Mesenchymal stem cell (in vitro differentiated cells and primary cell): ENCODE measurements at regions not wholly inside any gene's neighbourhood (a gene's known extent, or its start where the extent isn't known, plus 50 kb on each side); places are given as distances from the start of the nearest gene placed in this dataset.

Source experiments
- DNase-seq: peaks from one replicate; pipeline ENCODE4 v3.0.0-alpha.2; 2013
- H2AFZ ChIP-seq: one replicate; pipeline ENCODE4 v1.6.1; 2013; ENCODE audit warnings: low read depth, mild to moderate bottlenecking, control low read depth, inconsistent platforms, low read length, moderate library complexity
- H2AK5ac ChIP-seq: 2 replicates; pipeline ENCODE4 v1.6.1; 2013; ENCODE audit warnings: low read length, moderate library complexity, mild to moderate bottlenecking, inconsistent platforms; ENCODE audit not compliant: severe bottlenecking
- H2BK120ac ChIP-seq: one replicate; pipeline ENCODE4 v1.6.1; 2013; ENCODE audit warnings: low read depth, mild to moderate bottlenecking, inconsistent platforms, low read length, moderate library complexity
- H2BK12ac ChIP-seq, 2 experiments: one replicate each; pipeline ENCODE4 v1.6.1; 2013; ENCODE audit warnings: inconsistent platforms in 2 of 2, low read length in 2 of 2, mild to moderate bottlenecking in 2 of 2, moderate library complexity in 2 of 2, control low read depth in 1 of 2
- H2BK15ac ChIP-seq: one replicate; pipeline ENCODE4 v1.6.1; 2013; ENCODE audit warnings: mild to moderate bottlenecking, low read depth, inconsistent platforms; ENCODE audit not compliant: poor library complexity, severe bottlenecking
- H2BK5ac ChIP-seq: 2 replicates; pipeline ENCODE4 v1.6.1; 2013; ENCODE audit warnings: low read depth, mild to moderate bottlenecking, low read length, control low read depth, inconsistent platforms; ENCODE audit not compliant: poor library complexity, severe bottlenecking
- H3K14ac ChIP-seq, 2 experiments: one replicate each; pipeline ENCODE4 v1.6.1; 2013; ENCODE audit warnings: inconsistent platforms in 2 of 2, low read length in 2 of 2, control low read depth in 1 of 2, mild to moderate bottlenecking in 1 of 2, moderate library complexity in 1 of 2
- H3K18ac ChIP-seq, 2 experiments: one replicate each; pipeline ENCODE4 v1.6.1; 2013; ENCODE audit warnings: inconsistent platforms in 2 of 2, low read length in 2 of 2, control low read depth in 1 of 2, low read depth in 1 of 2, mild to moderate bottlenecking in 1 of 2
- H3K23ac ChIP-seq, 2 experiments: one replicate each; pipeline ENCODE4 v1.6.1; 2013; ENCODE audit warnings: inconsistent platforms in 2 of 2, low read length in 2 of 2, mild to moderate bottlenecking in 2 of 2, moderate library complexity in 2 of 2, control low read depth in 1 of 2
- H3K27ac ChIP-seq: 2 replicates; pipeline ENCODE4 v1.5.1; 2013; ENCODE audit warnings: mild to moderate bottlenecking, moderate library complexity, low read length, control low read depth, inconsistent platforms; ENCODE audit not compliant: poor library complexity, severe bottlenecking
- H3K27me3 ChIP-seq, 2 experiments: 2 replicates each; pipeline versions ENCODE4 v1.6.1 to v1.7.0; 2013; ENCODE audit warnings: low read length in 2 of 2, mild to moderate bottlenecking in 2 of 2, moderate library complexity in 2 of 2, control low read depth in 1 of 2, inconsistent platforms in 1 of 2; ENCODE audit not compliant: control insufficient read depth in 1 of 2, insufficient read depth in 1 of 2
- H3K36me3 ChIP-seq, 2 experiments: 2 replicates each; pipeline versions ENCODE4 v1.6.1 to v1.7.0; 2013; ENCODE audit warnings: low read length in 2 of 2, control low read depth in 1 of 2, inconsistent platforms in 1 of 2, low read depth in 1 of 2, mild to moderate bottlenecking in 1 of 2; ENCODE audit not compliant: insufficient read depth in 2 of 2, control insufficient read depth in 1 of 2
- H3K4ac ChIP-seq, 2 experiments: one replicate each; pipeline ENCODE4 v1.6.1; 2013; ENCODE audit warnings: inconsistent platforms in 2 of 2, low read length in 2 of 2, mild to moderate bottlenecking in 2 of 2, moderate library complexity in 2 of 2, control low read depth in 1 of 2, low read depth in 1 of 2
- H3K4me1 ChIP-seq: 2 replicates; pipeline ENCODE4 v1.6.1; 2013; ENCODE audit warnings: low read depth, low read length, control low read depth; ENCODE audit not compliant: control insufficient read depth, insufficient read depth
- H3K4me2 ChIP-seq: 2 replicates; pipeline ENCODE4 v1.6.1; 2013; ENCODE audit warnings: low read length, mild to moderate bottlenecking, inconsistent platforms; ENCODE audit not compliant: poor library complexity, severe bottlenecking
- H3K4me3 ChIP-seq, 2 experiments: 2 replicates each; pipeline versions ENCODE4 v1.5.1 to v1.7.0; 2013; ENCODE audit warnings: low read length in 2 of 2, mild to moderate bottlenecking in 2 of 2, control low read depth in 1 of 2, low read depth in 1 of 2; ENCODE audit not compliant: insufficient read depth in 1 of 2
- H3K79me1 ChIP-seq: replicated peaks from 2 replicates; pipeline ENCODE4 v1.6.1; 2013; ENCODE audit warnings: mild to moderate bottlenecking, control low read depth, low read length, inconsistent platforms; ENCODE audit not compliant: poor library complexity, severe bottlenecking
- H3K9ac ChIP-seq: 2 replicates; pipeline ENCODE4 v1.7.0; 2013; ENCODE audit warnings: mild to moderate bottlenecking, low read length, moderate library complexity
- H3K9me3 ChIP-seq: 2 replicates; pipeline ENCODE4 v1.7.0; 2013; ENCODE audit warnings: mild to moderate bottlenecking, low read length; ENCODE audit not compliant: control insufficient read depth
- H4K8ac ChIP-seq: one replicate; pipeline ENCODE4 v1.6.1; 2013; ENCODE audit warnings: inconsistent platforms, mild to moderate bottlenecking, low read length, moderate library complexity
- H4K91ac ChIP-seq: one replicate; pipeline ENCODE4 v1.6.1; 2013; ENCODE audit warnings: mild to moderate bottlenecking, low read length, inconsistent platforms
- whole genome bisulfite sequencing: methylation state at CpG from one replicate; pipeline ENCODE4 v1.1.7; 2013; ENCODE audit warnings: mixed read lengths; 5-methylcytosine and 5-hydroxymethylcytosine counted together

GRCh38 chr7:155391414-155391813, 66.5 kb upstream of the EN2 start:
- peaks cover 53 to 64% of the 10 kb centered on the region in 2 experiments for H3K27me3 ChIP-seq
- no peaks in the 10 kb centered on the region for H3K9me3 ChIP-seq
- no peaks in the 10 kb centered on the region for H3K79me1 ChIP-seq
- H2BK5ac ChIP-seq, result no peak overlapping the region
- H3K4ac ChIP-seq, result no peak overlapping the region
- no peak overlapping the region for H2BK120ac ChIP-seq
- WGBS, result 77% methylated on average over 8 of the region's 8 CpGs
- no peak overlapping the region for H3K4me3 ChIP-seq
- no peak overlapping the region for H4K8ac ChIP-seq
- no peak overlapping the region for H3K23ac ChIP-seq
- no peak overlapping the region for H3K18ac ChIP-seq
- H2AFZ ChIP-seq, result no peak overlapping the region
- no peaks in the 10 kb centered on the region for H3K36me3 ChIP-seq
- no peak overlapping the region for H2BK12ac ChIP-seq
- no peak overlapping the region for H3K4me2 ChIP-seq
- no peak overlapping the region for H3K14ac ChIP-seq
- H4K91ac ChIP-seq, result no peak overlapping the region
- no peaks in the 10 kb centered on the region for H3K4me1 ChIP-seq
- DNase-seq, result no peak
- no peak overlapping the region for H2AK5ac ChIP-seq
- no peak overlapping the region for H2BK15ac ChIP-seq
- H3K9ac ChIP-seq, result no peak overlapping the region
- no peak overlapping the region for H3K27ac ChIP-seq

DNA sequence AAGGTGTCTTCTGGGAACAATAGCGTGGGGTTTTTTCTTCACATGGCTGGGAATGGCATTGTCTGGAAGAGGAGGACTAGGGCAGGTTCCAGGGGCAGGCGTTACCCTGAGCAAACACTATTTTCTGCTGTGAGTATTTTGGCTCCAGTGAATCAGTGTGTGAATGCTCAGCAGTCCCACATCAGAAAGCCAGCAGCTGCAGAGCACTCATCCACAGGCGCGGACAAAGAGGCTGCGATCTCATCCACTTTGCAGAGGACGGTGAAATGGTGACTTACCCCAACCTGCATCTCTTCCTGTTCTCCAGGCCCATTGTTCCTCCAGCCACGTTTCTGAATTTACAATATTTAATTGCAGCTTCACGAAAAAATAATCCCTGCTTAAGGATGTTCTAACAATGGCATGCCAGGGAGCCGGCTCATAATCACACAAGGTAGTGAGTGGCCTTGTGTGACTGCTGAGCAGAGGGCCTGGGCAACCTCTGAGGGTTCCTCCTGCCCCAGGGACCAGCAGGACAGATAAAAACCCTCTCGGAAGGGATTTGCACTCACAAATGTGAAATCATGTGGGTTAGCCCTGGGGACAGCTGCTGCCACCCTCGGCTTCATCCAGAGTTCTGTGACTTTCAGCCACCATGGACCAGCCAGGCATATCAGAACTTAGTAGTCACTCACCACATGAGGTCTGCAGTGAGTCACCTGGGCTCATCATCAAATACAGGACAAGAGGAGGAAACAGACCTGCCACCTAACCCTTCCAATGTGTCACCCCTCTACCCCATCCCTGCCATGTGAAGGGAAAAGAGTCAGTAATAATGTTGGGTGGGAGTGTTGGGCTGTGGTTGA, 65.0 kb upstream of the EN2 start:
- no peaks in the 10 kb centered on the region for H3K9me3 ChIP-seq
- H3K14ac ChIP-seq, result no peak overlapping the region
- no peak overlapping the region for H3K18ac ChIP-seq
- no peak overlapping the region for H3K4ac ChIP-seq
- no peak overlapping the region for H2BK12ac ChIP-seq
- no peak overlapping the region for H2AK5ac ChIP-seq
- no peak overlapping the region for H2AFZ ChIP-seq
- DNase-seq, result no peak
- H3K79me1 ChIP-seq, result no peaks in the 10 kb centered on the region
- H2BK5ac ChIP-seq, result no peak overlapping the region
- no peak overlapping the region for H4K8ac ChIP-seq
- no peak overlapping the region for H3K27ac ChIP-seq
- H4K91ac ChIP-seq, result no peak overlapping the region
- no peak overlapping the region for H3K23ac ChIP-seq
- peaks cover 39 to 58% of the 10 kb centered on the region in 2 experiments for H3K27me3 ChIP-seq
- WGBS, result 60% methylated on average over 11 of the region's 11 CpGs
- H3K36me3 ChIP-seq, result no peaks in the 10 kb centered on the region
- no peaks in the 10 kb centered on the region for H3K4me1 ChIP-seq
- no peak overlapping the region for H3K9ac ChIP-seq
- H2BK120ac ChIP-seq, result no peak overlapping the region
- H3K4me3 ChIP-seq, result no peak overlapping the region
- no peak overlapping the region for H3K4me2 ChIP-seq
- H2BK15ac ChIP-seq, result no peak overlapping the region

- Histone ChIP-seq H3K4me2 (no peak overlapping the region), H3K9me3 (no peaks in the 10 kb centered on the region), H3K23ac (no peak overlapping the region), H4K8ac (no peak overlapping the region), H3K14ac (no peak overlapping the region), H2BK12ac (no peak overlapping the region), H2AK5ac (no peak overlapping the region), H3K4me3 (no peak overlapping the region), H2AFZ (no peak overlapping the region), H2BK15ac (no peak overlapping the region), H3K27me3 (peaks cover 30 to 50% of the 10 kb centered on the region in 2 experiments), H3K79me1 (no peaks in the 10 kb centered on the region), H3K36me3 (no peaks in the 10 kb centered on the region), H3K9ac (no peak overlapping the region), H3K4me1 (no peaks in the 10 kb centered on the region), H3K18ac (no peak overlapping the region), H3K27ac (no peak overlapping the region), H3K4ac (no peak overlapping the region), H2BK120ac (no peak overlapping the region), H4K91ac (no peak overlapping the region), H2BK5ac (no peak overlapping the region)
- DNase-seq, result no peak
- 80% methylated on average over 7 of the region's 7 CpGs for WGBS
Measured at GRCh38 chr7:155394413-155394812, 63.5 kb upstream of the EN2 start.

DNA sequence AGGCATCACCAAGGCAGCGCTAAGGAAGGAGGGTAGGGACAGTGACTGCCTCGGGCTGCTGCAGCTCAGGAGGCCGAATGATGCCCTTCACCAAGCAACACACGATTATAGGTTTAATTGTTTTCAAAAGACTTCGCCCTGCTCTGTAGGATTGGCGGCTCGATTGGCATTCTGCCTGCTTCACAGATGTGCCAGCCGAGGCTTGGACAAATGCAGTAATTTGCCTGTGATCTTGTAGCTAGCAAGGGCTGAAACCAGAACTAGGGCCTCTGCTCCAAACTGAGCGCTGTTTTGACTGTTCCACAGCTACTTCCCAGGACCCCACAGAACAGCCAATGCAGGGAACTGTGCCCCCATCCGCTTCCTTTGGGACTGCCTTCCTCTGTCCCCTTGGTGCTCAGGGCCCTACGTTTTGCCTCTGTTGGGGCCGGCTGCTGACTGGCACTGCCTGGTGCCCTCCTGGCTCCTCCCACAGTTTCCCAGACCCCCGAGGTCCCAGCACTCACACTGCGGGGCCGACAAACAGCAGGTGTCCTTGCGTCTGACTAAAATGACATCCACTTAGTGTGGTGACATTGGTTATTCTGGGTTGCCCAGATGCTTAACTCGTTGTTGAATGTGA, 62.6 kb upstream of the EN2 start:
- H2BK120ac ChIP-seq, result no peak overlapping the region
- no peaks in the 10 kb centered on the region for H3K36me3 ChIP-seq
- H3K4me3 ChIP-seq, result no peak overlapping the region
- no peak overlapping the region for H3K27ac ChIP-seq
- no peak overlapping the region for H3K18ac ChIP-seq
- no peak overlapping the region for H2AFZ ChIP-seq
- 70% methylated on average over 17 of the region's 17 CpGs for WGBS
- peaks cover 27 to 53% of the 10 kb centered on the region in 2 experiments for H3K27me3 ChIP-seq
- no peaks in the 10 kb centered on the region for H3K4me1 ChIP-seq
- no peak overlapping the region for H3K9ac ChIP-seq
- H2BK5ac ChIP-seq, result no peak overlapping the region
- H2BK12ac ChIP-seq, result no peak overlapping the region
- no peak overlapping the region for H2BK15ac ChIP-seq
- H3K79me1 ChIP-seq, result no peaks in the 10 kb centered on the region
- H4K91ac ChIP-seq, result no peak overlapping the region
- H2AK5ac ChIP-seq, result no peak overlapping the region
- H3K23ac ChIP-seq, result no peak overlapping the region
- no peak overlapping the region for H4K8ac ChIP-seq
- no peak overlapping the region for H3K14ac ChIP-seq
- no peaks in the 10 kb centered on the region for H3K9me3 ChIP-seq
- no peak for DNase-seq
- no peak overlapping the region for H3K4me2 ChIP-seq
- no peak overlapping the region for H3K4ac ChIP-seq
